ENCODE measurements at regions not wholly inside any gene's neighbourhood (a gene's known extent, or its start where the extent isn't known, plus 50 kb on each side); places are given as distances from the start of the nearest gene placed in this dataset.

DNA sequence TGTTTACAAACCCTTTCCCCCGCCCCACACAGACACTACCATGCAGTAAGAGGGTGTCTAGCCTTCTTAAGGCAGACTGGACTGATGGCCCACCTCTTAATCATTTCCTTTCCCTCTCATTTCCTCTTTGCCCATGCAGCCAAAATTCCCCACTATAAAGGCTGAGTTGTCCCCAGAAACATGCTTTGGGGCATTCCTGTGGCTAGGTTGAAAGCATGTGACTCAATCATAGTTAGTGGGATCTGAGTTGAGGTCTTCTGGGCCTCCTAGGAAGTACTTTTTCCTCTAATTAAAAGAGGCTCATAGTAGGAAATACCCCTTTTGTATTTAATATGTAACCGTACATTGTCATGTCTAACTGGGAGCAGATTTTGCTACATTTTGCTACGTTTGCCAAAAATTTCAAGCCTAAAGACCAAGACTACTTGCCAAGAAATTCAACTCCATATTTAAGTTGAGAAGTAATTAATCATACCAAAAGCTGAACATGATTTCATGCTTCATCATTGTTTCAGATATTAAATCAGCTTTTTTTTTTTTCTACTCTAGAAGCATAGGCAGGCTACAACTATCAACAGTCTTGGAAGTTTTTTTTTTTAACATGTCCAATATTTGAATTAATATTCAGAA lies 174.7 kb downstream of the ADGRL4 start:
- no peaks in the 10 kb centered on the region for H3K27me3 Mint-ChIP-seq
- H3K9me3 Mint-ChIP-seq = no peaks in the 10 kb centered on the region
- no peak overlapping the region for H3K4me3 Mint-ChIP-seq
- no peak overlapping the region for H3K27ac Mint-ChIP-seq
- no peaks in the 10 kb centered on the region for H3K36me3 Mint-ChIP-seq (ENCODE audit: low read depth)
- H3K4me1 Mint-ChIP-seq (ENCODE audit: low read depth) = peaks cover 2% of the 10 kb centered on the region
- intact Hi-C loops (cut with micrococcal nuclease) = no loop called here

DNA sequence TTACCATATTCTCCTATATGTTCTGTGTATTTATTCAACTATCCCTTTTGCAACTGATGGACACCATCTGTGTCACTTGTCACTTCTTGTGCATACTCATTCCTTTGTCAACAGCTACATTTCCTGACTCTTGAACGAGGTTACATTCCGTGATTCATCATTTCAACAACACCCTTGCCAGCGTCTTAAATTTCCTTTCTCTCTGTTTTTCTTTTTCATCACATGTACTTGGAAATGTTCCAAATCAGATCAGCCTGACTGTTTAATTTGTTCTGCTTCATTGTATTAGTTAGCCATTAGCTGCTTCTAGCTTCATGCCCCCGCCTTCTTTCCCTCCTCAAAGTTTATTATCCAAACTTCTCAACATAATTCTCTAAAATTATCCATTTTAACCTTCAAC lies 173.0 kb downstream of the ADGRL4 start:
- H3K27me3 Mint-ChIP-seq = no peaks in the 10 kb centered on the region
- H3K4me1 Mint-ChIP-seq (ENCODE audit: low read depth) = peaks cover 5% of the 10 kb centered on the region
- intact Hi-C loops (cut with micrococcal nuclease) = no loop called here
- no peak overlapping the region for H3K4me3 Mint-ChIP-seq
- no peaks in the 10 kb centered on the region for H3K36me3 Mint-ChIP-seq (ENCODE audit: low read depth)
- H3K27ac Mint-ChIP-seq = no peak overlapping the region
- H3K9me3 Mint-ChIP-seq = no peaks in the 10 kb centered on the region

DNA sequence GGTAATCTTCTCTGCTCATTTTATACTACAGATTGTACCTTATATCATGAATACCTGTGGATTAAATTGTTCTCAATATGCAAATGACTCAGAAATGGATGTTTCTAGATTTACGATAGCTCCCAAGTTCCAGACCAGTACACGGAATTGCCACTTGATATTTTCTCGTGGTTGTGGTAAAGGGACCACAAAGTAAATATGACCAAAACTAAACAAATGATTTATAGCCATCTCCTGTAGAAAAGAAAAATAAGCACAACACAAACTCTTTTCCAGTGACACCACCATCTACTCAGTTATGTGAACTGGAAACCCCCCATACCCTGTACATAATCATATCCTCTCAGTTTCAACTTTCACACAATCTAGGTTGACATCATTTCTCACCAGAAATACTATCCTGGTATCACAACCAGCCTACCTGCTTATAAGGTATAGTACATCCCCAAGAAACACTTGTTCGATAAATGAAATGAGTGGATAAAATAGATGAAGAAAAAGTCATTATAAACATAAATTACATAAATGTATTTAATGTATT lies 172.3 kb downstream of the ADGRL4 start:
- Mint-ChIP-seq H3K27ac (no peak overlapping the region), H3K4me1 (ENCODE audit: low read depth) (peaks cover 5% of the 10 kb centered on the region), H3K9me3 (no peaks in the 10 kb centered on the region), H3K27me3 (no peaks in the 10 kb centered on the region), H3K4me3 (no peak overlapping the region), H3K36me3 (ENCODE audit: low read depth) (no peaks in the 10 kb centered on the region)
- intact Hi-C loops (cut with micrococcal nuclease) = no loop called here

DNA sequence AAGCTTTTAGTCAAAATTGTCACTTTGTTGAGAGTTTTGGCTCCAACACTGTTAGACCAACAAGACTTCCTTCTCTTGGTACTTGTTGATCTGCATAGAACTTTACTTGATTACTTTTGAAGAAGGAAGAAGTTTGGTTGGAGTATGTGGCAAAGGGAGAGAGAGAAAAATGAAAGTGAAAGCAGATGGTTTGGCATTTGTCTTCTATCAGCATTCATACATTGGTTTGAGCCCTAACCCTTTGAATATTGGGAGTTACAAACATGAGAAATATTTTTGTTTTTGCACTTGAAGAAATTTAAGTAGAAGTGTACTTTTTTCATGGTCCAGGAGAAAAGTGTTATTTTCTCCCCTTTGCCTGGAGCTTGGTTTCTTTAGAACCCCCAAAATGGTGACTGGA lies 169.8 kb downstream of the ADGRL4 start:
- Mint-ChIP-seq H3K27ac (no peak overlapping the region), H3K36me3 (ENCODE audit: low read depth) (no peaks in the 10 kb centered on the region), H3K4me1 (ENCODE audit: low read depth) (peaks cover 5% of the 10 kb centered on the region), H3K27me3 (no peaks in the 10 kb centered on the region), H3K9me3 (no peaks in the 10 kb centered on the region), H3K4me3 (no peak overlapping the region)
- intact Hi-C loops (cut with micrococcal nuclease) = no loop called here

DNA sequence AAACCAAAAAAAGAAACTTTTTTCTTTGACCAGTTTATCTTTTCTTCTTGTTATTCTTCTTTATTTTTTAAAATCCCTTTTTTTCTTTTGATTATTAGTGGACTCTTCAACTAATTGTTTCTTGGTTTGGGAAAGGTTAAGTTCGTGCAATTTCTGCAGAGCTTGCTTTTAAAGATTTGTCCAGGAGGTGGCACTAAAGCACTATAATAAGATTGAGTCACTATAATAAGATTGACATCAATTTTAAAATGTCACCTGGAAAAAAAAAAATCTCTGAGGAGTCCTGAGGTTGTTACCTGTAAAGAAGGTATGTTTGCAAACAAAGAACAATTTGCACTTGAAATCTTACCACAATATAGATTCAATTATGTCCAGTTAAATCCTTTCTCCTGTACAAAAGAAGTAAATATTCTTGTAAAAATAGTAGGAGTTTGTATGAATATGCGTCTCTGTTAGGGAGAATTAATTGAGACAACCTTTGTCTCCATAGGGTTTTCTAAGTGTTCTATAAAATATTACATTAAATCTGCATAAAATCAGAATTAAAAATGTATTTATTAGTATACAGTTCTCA lies 166.7 kb downstream of the ADGRL4 start:
- no peaks in the 10 kb centered on the region for H3K27me3 Mint-ChIP-seq
- H3K9me3 Mint-ChIP-seq = no peaks in the 10 kb centered on the region
- no peaks in the 10 kb centered on the region for H3K36me3 Mint-ChIP-seq (ENCODE audit: low read depth)
- H3K4me3 Mint-ChIP-seq = no peak overlapping the region
- peaks cover 5% of the 10 kb centered on the region for H3K4me1 Mint-ChIP-seq (ENCODE audit: low read depth)
- intact Hi-C loops (cut with micrococcal nuclease) = loop anchor here (5.0 kb wide), 1 partner anchor 358 kb away; no protein-coding TSS in a partner anchor
- no peak overlapping the region for H3K27ac Mint-ChIP-seq
